ENCODE measurements at regions not wholly inside any gene's neighbourhood (a gene's known extent, or its start where the extent isn't known, plus 50 kb on each side); places are given as distances from the start of the nearest gene placed in this dataset.

DNA sequence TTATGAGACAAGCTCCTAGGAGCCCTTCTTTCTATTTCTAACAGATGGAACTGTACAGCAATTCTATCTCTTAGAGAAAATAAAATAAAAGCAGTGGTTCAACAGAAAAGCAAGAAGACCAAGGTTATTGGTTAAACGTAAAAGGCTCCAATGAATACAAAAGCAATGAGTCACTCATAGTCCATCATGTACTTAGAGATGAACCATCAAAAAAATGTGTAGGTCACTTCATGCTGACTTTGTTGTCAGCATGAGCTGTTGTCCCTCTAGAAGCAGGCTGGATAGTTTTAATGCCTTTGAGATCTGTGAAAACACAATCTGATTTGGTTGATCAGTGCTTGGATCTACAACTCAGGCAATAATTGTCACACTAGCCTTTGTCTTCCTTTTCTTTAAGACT, 378.6 kb upstream of the ANXA10 start:
- no peak for DNase-seq

DNA sequence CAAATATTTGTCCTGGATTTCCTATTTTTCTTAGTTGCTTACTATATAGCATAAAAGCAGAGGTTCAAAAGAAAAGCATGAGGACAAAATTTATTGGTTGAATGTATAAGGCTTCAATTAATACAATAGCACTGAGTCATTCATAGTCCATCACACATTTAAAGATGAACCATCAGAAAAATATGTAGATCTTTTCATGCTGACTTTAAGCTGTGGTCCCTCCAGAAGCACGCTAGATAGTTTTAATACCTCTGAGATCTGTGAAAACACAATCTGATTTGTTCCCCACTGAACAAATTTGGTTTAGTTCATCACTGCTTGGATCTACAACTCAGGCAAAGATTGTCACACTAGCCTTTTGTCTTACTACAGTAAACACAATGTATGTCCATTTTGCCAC, 377.2 kb upstream of the ANXA10 start:
- no peak for DNase-seq

DNA sequence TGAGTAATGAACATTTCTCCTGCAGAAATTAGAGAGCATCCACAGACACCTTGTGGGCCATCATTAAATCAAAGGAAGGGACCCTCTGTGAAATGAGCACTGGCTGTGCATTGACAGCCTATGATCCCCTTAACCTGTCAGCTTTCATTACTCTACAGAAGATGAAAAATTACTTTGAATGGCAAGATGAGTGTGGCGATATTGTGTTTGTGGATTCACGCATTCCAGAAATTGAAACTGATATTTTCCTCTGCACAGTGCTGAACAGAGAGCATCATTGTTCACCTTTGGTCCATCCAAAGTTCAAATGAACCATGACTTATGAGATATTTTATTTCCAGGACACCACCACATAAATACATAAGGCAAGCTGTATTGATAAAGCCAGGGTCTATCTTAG, 374.8 kb upstream of the ANXA10 start:
- DNase-seq = peak; percentile 86

GRCh38 chr4:167721617-167722486, 370.5 kb upstream of the ANXA10 start:
- DNase-seq = peak; percentile 19

GRCh38 chr4:167722487-167722808, 369.9 kb upstream of the ANXA10 start:
- DNase-seq = no peak

DNA sequence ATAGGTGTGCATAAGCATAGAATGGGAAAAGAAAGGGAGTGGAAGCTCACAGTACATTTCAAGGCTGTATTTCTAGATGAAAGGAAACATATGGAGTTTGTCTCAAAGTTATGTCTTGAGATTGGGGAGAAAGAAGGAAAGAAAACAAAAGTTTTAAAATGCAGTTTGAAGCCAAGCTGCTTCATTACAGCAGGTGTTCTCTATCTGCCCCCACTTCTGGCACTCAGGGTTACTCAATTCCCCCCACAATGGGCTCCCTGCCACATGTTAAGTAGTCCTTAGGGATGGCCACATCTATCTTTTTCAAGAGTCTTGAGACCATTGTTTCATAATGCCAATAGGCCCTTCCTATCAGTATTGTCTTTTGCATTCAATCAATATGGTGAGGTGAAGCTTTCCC, 367.4 kb upstream of the ANXA10 start:
- DNase-seq = no peak

- DNase-seq = no peak
These were observed 361.6 kb upstream of the ANXA10 start for GRCh38 chr4:167730769-167731168.

DNA sequence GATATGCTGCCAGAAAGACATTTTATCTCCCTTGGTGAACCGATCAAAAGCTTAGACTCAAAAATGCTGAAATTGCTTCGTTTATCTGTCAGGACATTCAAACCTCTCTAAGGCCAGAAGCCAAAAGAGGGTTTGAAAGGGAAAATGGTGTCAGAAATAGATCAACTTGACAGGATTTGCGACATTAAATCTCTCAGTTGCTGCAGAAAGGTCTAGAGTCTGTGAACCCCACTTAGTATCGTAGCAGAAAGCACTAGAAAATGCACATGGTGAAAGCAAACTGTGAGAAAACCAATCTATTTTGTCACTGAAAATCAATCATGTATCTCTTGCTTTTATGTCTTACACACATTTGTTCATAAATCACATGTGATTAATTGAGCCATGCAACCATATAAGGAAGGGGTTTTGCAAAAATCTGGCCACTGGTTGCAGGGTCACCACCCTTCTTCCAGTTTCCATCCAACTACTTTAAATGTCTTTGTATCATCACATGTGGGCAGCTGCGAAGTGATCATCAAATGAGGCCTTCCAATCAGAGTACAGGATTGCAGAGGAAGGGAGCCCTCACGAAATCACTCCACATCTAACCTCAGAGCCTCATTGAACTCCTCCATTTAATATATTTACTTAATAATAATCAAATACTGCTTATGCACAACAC, 347.2 kb upstream of the ANXA10 start:
- no peak for DNase-seq

- no peak for DNase-seq
These were observed 325.1 kb upstream of the ANXA10 start for GRCh38 chr4:167767281-167767680.

DNA sequence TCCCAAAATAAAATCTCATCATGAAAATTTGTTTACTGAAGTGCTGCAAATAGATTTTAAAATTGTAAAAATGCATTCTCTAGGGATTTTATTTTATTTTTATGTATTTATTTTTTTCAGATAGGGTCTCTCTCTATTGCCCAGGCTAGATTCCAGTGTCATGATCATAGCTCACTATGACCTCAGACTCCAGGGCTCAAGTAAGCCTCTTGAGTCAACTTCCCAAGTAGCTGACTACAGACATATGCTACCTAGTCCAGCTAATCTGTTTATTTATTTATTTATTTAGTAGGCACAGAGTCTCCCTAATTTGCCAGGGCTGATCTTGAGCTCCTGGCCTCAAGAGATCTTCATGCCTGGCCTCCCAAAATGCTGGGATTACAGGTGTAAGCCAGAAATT, 317.7 kb upstream of the ANXA10 start:
- no peak for DNase-seq

- peak; percentile 8 for DNase-seq
These were observed 317.0 kb upstream of the ANXA10 start for GRCh38 chr4:167775375-167775774.

GRCh38 chr4:167779280-167779679, 313.1 kb upstream of the ANXA10 start:
- DNase-seq = no peak

GRCh38 chr4:167779864-167780263, 312.5 kb upstream of the ANXA10 start:
- DNase-seq = no peak

DNA sequence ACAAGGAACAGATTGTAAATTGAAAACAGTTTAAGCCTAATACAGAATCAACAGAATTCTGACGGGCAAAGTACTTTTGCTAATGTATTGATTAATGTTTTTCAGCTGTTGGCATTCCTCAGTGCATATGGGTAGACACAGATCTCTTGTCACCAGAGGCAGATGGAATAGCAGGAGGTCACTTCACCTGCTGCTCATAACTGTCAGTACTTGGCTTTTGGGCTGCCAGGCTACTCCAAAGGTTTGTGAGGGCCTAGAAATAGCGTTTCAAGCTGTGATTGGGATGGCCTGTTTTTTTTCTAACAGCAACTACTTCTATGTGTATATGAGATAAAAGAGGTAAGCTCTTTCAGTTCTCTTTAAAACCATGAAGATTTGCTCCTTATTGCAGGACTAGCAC, 307.5 kb upstream of the ANXA10 start:
- peak; percentile 30 for DNase-seq

- no peak for DNase-seq
These were observed 306.8 kb upstream of the ANXA10 start for GRCh38 chr4:167785523-167785922.

GRCh38 chr4:167786504-167786903, 305.8 kb upstream of the ANXA10 start:
- peak; percentile 3 for DNase-seq

DNA sequence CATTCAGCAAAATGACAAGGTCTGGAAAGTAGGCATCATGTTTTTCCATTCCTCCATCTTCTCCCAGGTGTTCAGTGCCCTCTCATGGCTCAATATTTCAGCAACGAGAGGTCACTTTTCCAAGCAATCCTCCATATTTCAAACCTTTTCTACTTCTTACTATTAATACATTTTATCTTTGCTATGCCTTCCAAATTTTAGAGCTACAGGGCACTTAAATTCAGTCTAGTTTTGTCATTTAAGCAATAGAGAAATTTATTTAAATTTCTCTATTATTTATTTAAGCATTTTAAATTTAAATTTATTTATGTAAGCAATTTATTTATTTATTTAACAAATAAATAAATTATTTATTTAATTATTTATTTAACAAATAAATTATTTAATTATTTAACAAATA, 305.1 kb upstream of the ANXA10 start:
- peak; percentile 42 for DNase-seq

- no peak for DNase-seq
These were observed 289.7 kb upstream of the ANXA10 start for GRCh38 chr4:167802463-167803212.

DNA sequence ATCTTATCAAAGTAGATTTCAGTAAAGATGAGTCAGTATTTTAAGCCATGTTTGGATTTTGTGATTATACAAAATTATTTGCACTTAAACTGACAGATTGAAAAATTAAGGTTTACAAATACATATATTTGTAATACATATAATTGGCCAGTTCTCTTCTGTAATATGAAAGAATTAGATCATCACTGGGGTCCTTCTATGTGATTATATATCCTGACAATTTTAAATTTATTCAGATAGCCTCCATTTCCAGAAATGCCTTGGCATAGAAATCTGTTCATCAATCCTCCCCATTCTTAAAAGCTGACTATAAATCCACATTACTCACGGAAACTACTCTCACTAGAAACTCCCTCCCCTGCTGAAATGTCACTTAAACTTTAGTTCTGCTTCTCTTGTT, 280.4 kb upstream of the ANXA10 start:
- DNase-seq = no peak

DNA sequence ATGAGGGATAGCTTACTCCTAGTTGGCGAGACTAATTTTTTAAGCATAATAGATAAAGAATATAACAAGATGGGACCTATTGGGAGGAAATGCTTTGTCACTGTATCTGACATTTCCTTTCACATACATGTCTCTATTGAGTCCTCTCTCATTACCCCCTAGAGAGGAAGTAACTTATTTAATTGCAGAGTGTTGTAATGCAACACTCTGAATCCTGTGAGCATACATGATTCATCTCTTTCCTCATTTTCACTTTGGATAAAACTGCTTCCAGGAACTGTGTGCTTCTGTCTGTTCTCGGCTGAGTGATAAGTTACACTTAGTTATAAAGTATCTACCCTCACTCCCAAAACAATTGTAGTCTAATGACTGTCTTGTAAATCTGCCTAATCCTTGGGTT, 266.1 kb upstream of the ANXA10 start:
- DNase-seq = no peak

GRCh38 chr4:167831855-167832254, 260.5 kb upstream of the ANXA10 start:
- DNase-seq = no peak

DNA sequence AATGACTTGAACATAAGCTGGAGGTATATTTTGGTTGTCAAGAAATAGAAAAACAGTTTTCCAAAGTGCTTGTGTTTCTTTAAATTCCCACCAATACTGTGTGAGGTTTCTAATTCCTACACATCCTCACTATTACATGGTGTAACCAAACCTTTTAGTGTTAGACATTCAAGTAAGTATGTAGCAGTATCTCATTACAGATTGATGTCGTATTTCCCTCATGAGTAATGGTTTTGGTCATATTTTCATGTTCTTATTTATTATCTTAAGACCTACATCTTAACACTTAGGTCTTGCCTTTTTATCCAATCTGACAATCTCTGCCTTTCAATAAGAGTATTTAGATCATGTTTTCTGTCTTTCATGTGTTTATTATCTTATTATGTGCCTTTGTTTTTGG, 253.7 kb upstream of the ANXA10 start:
- no peak for DNase-seq

- no peak for DNase-seq
These were observed 249.8 kb upstream of the ANXA10 start for GRCh38 chr4:167842487-167842886.

DNA sequence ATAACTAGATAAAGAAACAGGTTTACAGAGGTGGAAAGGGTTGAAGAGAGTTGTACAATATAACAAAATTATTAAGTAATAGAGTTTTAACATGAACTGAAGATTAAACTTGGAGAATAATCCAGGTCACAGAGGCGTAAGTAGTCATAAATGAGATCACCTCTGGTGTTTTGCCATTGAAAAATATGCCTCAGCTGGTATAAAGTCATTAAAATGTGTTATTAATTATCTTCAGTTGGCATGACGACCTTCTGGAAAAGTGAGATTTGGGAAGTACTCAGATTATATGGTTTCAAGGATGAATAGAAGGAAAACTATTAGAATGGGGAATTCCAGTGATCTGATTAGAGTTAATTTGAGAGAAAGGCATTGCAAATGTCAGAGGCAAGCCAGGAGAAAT, 237.5 kb upstream of the ANXA10 start:
- no peak for DNase-seq

All from eye (tissue), 1 donor.